IPS DF 4.7 (cell line): ENCODE measurements at regions not wholly inside any gene's neighbourhood (a gene's known extent, or its start where the extent isn't known, plus 50 kb on each side); places are given as distances from the start of the nearest gene placed in this dataset.

Experiments used
- DNase-seq: peaks from one replicate; pipeline ENCODE4 v3.0.0-alpha.2; 2013; ENCODE audit warnings: low spot score; ENCODE audit errors: extremely low read depth

DNA sequence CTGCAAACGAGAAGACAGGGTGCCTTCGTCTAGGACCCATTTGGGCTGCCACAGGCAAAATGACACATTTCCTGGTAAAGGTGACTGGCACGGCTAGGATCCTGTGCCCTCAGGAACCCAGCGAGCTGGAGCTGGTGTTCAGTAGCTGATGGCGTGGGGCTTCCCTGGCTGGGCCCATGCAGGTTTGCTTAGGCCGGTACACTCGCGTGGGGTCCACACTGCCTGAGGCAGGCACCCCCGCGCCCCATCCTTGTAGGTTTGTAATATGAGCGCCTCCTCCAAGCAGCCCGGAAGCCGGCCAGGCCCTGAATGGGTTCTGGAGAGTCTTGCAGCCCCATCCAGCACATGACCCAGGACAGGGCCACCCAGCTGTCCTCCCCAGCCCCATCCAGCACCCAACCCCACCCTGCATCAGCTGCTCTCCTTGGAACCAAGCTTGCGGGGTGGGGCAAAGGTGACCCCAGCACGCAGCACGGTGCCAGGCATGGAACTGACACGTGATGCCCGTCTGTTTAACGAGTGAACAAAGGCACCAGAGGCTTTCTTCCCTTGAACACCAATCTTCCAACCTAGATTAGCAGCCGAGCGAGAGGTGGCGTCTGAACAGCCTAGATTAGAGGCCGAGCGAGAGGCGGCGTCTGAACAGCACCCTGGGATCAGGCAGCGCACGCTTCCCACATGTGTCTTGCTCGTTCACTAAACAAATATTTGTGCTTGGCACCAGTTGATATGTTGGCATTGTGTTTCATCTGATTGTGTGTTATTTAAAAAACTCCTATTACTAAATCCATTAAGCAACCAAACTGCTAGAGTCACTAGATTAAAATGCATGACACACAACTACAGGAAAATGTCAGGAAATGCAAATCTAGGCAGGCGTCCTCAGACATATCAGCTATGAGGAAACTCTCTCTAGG lies 112.1 kb downstream of the DLL1 start:
- DNase-seq = no peak

GRCh38 chr6:170177772-170178560 lies 112.9 kb downstream of the DLL1 start:
- no peak for DNase-seq

DNA sequence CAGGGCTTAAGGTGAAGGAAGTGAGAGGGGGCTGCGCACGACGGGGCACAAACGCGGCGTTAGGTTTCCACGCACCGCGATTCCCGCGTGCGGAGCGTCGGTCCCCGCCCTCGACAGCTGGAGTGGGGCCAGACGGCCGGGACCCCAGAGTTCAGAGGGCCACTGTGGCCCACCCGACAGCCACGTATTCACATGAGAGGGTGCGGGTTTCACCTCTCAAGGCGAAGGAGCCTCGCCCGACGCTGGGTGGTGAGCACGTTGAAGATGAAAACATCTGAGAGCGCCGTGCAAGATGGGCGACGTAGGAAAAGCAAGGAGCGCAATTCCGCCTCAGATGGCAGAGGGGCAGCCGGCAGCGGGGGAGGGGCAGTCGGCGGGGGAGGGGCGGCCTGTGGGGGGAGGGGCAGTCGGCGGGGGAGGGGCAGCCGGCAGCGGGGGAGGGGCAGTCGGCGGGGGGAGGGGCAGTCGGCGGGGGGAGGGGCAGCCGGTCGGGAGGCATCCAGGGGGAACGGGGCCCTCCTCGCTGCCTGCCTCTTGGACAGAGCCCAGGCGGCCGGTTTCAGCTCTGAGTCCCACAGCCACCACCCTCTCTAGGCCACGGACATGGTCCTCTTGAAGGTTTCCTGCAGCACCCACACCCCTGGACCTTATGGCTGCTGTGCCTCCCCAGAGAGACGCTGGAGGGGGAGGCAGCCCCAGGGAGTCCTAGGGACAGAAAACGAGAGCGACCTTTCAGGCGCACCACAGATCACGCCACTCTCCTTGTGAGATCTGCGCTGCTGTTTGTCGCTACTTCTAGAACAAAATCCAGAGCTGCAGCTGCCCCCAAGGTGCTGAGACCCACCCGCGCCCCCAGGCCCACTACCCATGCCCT lies 113.7 kb downstream of the DLL1 start:
- DNase-seq = no peak

DNA sequence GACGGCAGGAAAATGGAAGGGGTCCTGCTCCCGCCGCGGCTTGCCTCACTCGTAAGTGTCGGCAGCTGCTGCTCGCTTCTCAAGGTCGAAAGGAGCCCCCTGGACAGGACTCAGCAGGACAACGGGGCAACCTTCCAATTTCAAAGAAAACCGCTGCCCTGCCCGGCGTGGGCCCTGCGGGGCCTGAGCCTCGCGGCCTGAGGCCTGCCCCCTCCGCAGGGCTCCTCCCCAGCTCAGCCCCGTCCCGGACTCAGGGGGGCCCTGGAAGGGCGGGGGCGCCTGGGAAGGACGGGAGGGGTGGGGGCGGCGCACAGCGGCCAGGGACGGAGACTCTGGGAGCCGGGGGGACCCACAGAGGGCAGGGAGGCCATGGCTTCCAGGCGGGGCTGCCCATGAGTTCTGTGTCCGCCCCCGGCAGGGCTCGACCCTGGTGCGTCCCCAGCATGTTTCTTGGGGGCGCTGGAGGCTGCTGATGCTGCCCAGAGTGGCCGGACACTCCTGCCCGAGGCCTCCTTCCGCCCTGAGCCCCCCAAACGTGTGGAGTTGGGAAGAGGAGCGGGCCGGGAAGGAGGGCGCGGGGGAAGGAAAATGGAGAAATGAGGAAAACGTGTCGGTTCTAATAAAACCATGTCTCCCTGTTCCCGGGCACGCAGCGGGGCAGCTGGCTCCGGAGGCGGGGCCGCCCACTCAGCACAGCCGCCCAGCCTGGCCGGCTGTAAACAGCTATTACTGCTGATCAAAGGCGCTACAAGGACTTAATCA lies 114.6 kb downstream of the DLL1 start:
- no peak for DNase-seq

GRCh38 chr6:170175644-170176135 lies 115.2 kb downstream of the DLL1 start:
- no peak for DNase-seq

DNA sequence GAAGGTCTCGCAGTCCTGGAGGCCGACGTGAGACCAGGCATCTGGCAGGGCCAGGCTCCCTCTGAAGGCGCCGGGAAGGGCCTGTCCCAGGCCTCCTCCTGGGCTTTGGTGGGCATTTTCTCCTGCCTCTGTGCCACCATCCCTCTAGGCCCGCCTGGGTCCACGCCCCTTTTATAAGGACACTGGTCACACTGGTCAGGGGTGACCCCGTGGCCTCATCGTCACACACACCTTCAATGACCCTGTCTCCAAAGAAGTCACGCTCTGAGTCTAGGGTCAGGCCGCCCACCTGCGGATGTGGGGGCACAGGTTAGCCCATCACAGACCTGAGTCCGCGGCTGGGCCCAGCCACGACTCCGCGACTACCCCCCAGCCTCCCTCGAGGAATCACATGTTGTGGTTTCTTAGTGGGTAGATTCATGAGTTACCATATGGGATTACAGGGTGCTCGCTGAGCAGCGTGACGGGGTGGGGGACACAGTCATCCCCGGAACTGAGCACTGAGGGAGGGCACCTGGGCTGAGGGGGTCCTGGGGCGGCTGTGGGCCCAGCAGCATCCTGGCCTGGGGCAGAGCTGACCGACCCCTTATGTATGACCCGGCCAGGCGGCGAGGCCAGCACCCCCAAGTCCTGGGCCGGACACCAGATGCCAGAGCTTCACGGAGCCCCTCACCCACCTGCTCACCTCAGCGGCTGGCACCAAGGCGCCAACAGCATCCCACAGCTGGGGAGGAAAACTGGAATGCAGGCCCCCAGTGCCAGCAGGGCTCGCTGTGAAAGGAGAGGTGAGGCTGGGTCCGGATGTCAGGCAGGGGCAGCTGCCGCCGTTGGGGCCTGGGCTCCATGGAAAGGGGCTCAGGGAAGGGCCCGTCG lies 115.9 kb downstream of the DLL1 start:
- DNase-seq = no peak

DNA sequence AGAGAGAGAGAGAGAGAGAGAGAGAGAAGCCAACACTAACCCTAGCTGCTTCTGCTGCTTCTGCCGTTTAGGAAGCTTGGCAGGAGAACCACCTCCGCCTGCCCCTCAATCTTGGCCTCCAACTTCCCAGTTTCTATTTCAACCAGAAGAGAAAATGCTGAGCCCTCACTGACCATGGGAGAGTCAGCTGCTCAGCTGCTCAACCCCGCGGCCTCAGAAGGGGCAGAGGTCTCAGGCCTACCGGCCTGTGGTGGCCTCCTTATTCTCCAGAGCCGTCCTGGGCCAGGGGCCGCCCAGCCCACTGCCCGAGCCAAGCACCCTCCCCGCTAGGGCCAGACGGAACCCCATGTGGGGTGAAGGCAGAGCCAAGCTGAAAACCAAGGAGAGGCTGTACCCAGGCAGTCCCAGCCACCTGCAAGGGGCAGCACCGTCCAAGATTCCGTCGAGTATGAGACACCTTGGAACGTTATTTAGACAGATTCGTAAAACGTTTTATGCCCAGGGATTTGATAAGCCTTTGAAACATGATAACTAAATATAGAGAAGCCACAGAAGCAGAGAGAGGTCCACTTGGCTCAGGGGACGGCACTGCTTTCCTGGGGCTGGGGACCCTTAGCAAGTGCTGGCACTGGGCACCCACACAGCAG lies 116.6 kb downstream of the DLL1 start:
- no peak for DNase-seq

GRCh38 chr6:170173335-170173881 lies 117.5 kb downstream of the DLL1 start:
- DNase-seq = no peak

DNA sequence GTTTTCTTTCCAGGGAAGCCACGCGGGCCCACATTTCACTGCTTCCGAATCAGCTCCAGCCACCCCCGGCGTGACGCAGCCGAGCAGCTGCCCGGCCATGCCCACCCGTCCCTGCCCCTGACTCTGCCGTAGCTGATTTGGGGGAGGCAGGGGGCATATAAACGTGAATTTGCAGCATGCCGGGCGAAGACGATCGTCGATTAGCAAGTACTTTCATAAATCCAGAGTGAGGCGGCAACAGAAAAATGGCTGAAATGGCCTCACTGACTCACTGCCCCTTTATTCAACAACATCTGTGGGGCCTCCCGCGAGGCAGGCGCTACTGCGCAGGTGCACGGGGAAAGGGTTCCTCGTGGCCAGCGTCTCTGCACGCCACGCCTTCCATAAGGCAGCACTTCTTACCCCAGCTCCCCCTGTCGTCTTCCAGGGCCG lies 118.0 kb downstream of the DLL1 start:
- no peak for DNase-seq

- no peak for DNase-seq
Measured at GRCh38 chr6:170172392-170172791, 118.5 kb downstream of the DLL1 start.

- DNase-seq = no peak
Measured at GRCh38 chr6:170167657-170168159, 123.2 kb downstream of the DLL1 start.

GRCh38 chr6:170166511-170167122 lies 124.3 kb downstream of the DLL1 start:
- no peak for DNase-seq

DNA sequence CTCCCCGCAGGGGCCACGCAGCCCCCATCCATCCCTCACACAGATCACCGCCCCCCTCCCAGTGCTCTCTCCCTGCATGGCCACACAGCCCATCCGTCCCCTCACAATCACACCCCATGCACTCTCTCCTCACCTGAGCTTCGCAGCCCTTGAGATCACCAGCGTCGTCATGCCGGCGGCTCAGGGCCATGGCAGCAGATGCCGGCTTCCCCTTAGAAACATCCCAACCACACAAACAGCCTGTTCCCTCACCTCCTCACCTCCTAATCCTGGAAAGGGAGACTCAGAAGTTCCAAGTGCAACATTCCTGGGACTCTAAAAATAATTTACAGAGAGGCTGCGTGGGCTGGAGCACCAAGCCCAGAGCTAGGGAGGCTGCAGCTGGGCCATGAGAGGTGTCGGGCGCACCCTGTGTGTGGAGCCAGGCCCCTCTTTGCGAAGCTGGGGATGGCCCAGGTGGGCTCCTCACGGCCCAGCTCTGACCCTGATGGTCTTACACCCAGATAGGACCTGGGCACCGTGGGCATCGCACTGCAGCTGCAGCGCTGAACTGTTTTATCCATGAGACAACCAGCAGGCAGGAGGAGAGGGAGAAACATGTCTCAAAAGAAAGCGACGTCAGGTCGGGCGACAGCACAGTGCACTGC lies 125.3 kb downstream of the DLL1 start:
- DNase-seq = no peak

- DNase-seq = no peak
Measured at GRCh38 chr6:170165085-170165470, 125.8 kb downstream of the DLL1 start.

GRCh38 chr6:170164271-170164900 lies 126.5 kb downstream of the DLL1 start:
- DNase-seq = no peak

DNA sequence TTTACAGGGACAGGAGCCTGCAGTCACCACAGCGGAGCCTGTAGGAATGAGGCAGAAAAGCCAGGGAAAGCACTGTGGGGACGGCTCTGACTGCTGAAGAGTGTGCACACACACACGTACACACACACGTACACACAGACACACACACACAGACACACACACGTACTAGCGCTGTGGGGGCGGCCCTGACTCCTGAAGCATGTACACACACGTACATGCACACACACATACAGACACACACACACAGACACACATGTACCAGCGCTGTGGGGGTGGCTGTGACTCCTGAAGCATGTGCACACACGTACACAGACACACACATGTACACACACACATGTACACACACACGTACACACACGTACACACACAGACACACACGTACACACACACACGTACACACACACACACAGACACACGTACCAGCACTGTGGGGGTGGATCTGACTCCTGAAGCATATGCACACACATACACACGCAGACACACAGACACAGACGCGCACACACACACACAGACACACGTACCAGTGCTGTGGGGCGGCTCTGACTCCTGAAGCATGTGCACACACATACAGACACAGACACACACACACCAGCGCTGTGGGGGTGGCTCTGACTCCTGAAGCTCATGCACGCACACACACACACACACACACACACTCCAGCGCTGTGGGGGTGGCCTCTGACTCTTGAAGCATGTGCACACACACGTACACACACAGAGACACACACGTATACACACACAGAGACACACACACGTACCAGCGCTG lies 127.3 kb downstream of the DLL1 start:
- no peak for DNase-seq
